HCT116 (cell line): ENCODE measurements at regions not wholly inside any gene's neighbourhood (a gene's known extent, or its start where the extent isn't known, plus 50 kb on each side); places are given as distances from the start of the nearest gene placed in this dataset.

Experiments used
- ATAC-seq: fragments of 200-7000 bp; cut with Tn5 transposase; 2 replicates; pipeline ENCODE4 v1.9.1; 2020; ENCODE audit warnings: mild to moderate bottlenecking, moderate library complexity
- BruUV-seq: library from RNA; stranded (reverse); fragments of 400-500 nt; replicated peaks from 2 replicates; lab custom pipeline; 2021; lab: Mats Ljungman, UMichigan
- CTCF ChIA-PET: fragments of 300-600 bp; sonication (Branson Sonifier 250); formaldehyde crosslinking; loops from one replicate; lab custom pipeline; 2021; ENCODE audit warnings: antibody characterized with exemption; lab: Charles Lee
- POLR2A ChIA-PET: fragments of 300-600, 350-600 bp; sonication (Branson Sonifier 250); formaldehyde crosslinking; loops from one replicate; lab custom pipeline; 2021; ENCODE audit warnings: antibody characterized with exemption; lab: Charles Lee
- RAD21 ChIA-PET, 2 experiments: fragments of 300-600 bp; sonication (Branson Sonifier 250); formaldehyde crosslinking; loops; one replicate each; lab custom pipeline; 2023; ENCODE audit warnings: low total read pairs in 2 of 2; ENCODE audit not compliant: uncharacterized antibody in 2 of 2, unreplicated experiment in 2 of 2, low non-redundant PET in 1 of 2; lab: Charles Lee
- DNase-seq: peaks from one replicate; pipeline ENCODE4 v3.0.0-alpha.2; 2010; ENCODE audit warnings: low read depth, low spot score
- H2AFZ ChIP-seq: fragments of 200-600 bp; shearing (Covaris generic), sonication (generic); 2 replicates; pipeline ENCODE4 v1.6.1; 2017; ENCODE audit warnings: low read depth, mixed run types, mixed read lengths, antibody characterized with exemption, low read length; ENCODE audit not compliant: poor library complexity, severe bottlenecking
- H3K27ac ChIP-seq: 2 replicates; pipeline ENCODE4 v1.5.1; 2012; ENCODE audit warnings: low read depth, low read length
- H3K27me3 ChIP-seq: fragments of 200-600 bp; sonication (generic); 2 replicates; pipeline ENCODE4 v1.6.1; 2016; ENCODE audit warnings: mixed run types, low read length, mixed read lengths; ENCODE audit not compliant: insufficient read depth
- H3K36me3 ChIP-seq, 2 experiments: fragments of 200-500 bp in 1 of 2; fragments of 200-600 bp in 1 of 2; sonication (Bioruptor generic) in 1 of 2; sonication (generic) in 1 of 2; 2 replicates each; pipeline versions ENCODE4 v1.5.1 to v1.6.1; 2014 to 2016; ENCODE audit warnings: low read length in 2 of 2, inconsistent platforms in 1 of 2, mixed read lengths in 1 of 2, mixed run types in 1 of 2; ENCODE audit not compliant: insufficient read depth in 2 of 2, control insufficient read depth in 1 of 2
- H3K4me1 ChIP-seq, 2 experiments: fragments of 200-600 bp in 1 of 2; sonication (generic) in 1 of 2; 2 replicates each; pipeline versions ENCODE4 v1.5.1 to v1.6.1; 2012 to 2017; ENCODE audit warnings: low read length in 2 of 2, inconsistent platforms in 1 of 2, mild to moderate bottlenecking in 1 of 2, mixed read lengths in 1 of 2, mixed run types in 1 of 2, moderate library complexity in 1 of 2; ENCODE audit not compliant: insufficient read depth in 2 of 2, control insufficient read depth in 1 of 2
- H3K4me2 ChIP-seq: fragments of 200-600 bp; sonication (generic); 2 replicates; pipeline ENCODE4 v1.6.1; 2017; ENCODE audit warnings: mixed run types, low read length, mixed read lengths
- H3K4me3 ChIP-seq, 2 experiments: fragments of 200-600 bp in 1 of 2; sonication (generic) in 1 of 2; replicated peaks in 1 of 2; 2 replicates each; pipeline ENCODE4 v1.5.1; 2011 to 2016; ENCODE audit warnings: low read length in 2 of 2, control low read depth in 1 of 2, low read depth in 1 of 2, mild to moderate bottlenecking in 1 of 2, mixed read lengths in 1 of 2, mixed run types in 1 of 2
- H3K79me2 ChIP-seq: fragments of 200-600 bp; sonication (generic); 2 replicates; pipeline ENCODE4 v1.6.1; 2017; ENCODE audit warnings: mild to moderate bottlenecking, mixed run types, low read length, moderate library complexity, mixed read lengths; ENCODE audit not compliant: insufficient read depth
- H3K9ac ChIP-seq: fragments of 200-600 bp; sonication (generic); 2 replicates; pipeline ENCODE4 v1.6.1; 2016; ENCODE audit warnings: low read length, mixed read lengths
- H3K9me2 ChIP-seq: fragments of 200-600 bp; sonication (generic), shearing (Covaris generic); 2 replicates; pipeline ENCODE4 v1.6.1; 2017; ENCODE audit warnings: mixed run types, mild to moderate bottlenecking, moderate library complexity; ENCODE audit not compliant: insufficient read depth
- H3K9me3 ChIP-seq, 2 experiments: fragments of 200-500 bp in 1 of 2; fragments of 200-600 bp in 1 of 2; sonication (Bioruptor generic) in 1 of 2; sonication (generic) in 1 of 2; 2 replicates each; pipeline ENCODE4 v1.6.1; 2014 to 2017; ENCODE audit warnings: low read length in 2 of 2, mixed read lengths in 2 of 2, inconsistent platforms in 1 of 2, low read depth in 1 of 2, mild to moderate bottlenecking in 1 of 2, mixed run types in 1 of 2, moderate library complexity in 1 of 2; ENCODE audit not compliant: control insufficient read depth in 1 of 2, insufficient read depth in 1 of 2
- H4K20me1 ChIP-seq: fragments of 200-600 bp; sonication (generic), shearing (Covaris generic); 2 replicates; pipeline ENCODE4 v1.6.1; 2017; ENCODE audit warnings: mixed run types, mild to moderate bottlenecking, moderate library complexity; ENCODE audit not compliant: insufficient read depth
- CBX3 ChIP-seq: IDR thresholded peaks from 2 replicates; pipeline ENCODE4 v1.6.1; 2012; ENCODE audit warnings: low read depth
- CEBPB ChIP-seq: IDR thresholded peaks from 2 replicates; pipeline ENCODE4 v1.6.1; 2012; ENCODE audit warnings: low read depth
- CTCF ChIP-seq, 3 experiments: fragments of 200-600 bp in 1 of 3; sonication (generic) in 1 of 3; IDR thresholded peaks in 2 of 3; conservative IDR thresholded peaks in 1 of 3; 2 replicates each; pipeline ENCODE4 v1.5.1; 2012 to 2017; ENCODE audit warnings: low read depth in 2 of 3, low read length in 2 of 3, antibody characterized with exemption in 1 of 3, borderline replicate concordance in 1 of 3, control low read depth in 1 of 3, mild to moderate bottlenecking in 1 of 3, mixed read lengths in 1 of 3, mixed run types in 1 of 3, moderate library complexity in 1 of 3; ENCODE audit not compliant: insufficient read depth in 1 of 3
- EGR1 ChIP-seq: IDR thresholded peaks from 2 replicates; pipeline ENCODE4 v1.6.1; 2012; ENCODE audit warnings: low read depth
- ELF1 ChIP-seq: IDR thresholded peaks from 2 replicates; pipeline ENCODE4 v1.6.1; 2012; ENCODE audit warnings: low read depth, borderline replicate concordance
- EZH2 ChIP-seq: fragments of 200-600 bp; sonication (generic); IDR thresholded peaks from 2 replicates; pipeline ENCODE4 v1.6.1; 2017; ENCODE audit warnings: antibody characterized with exemption, mixed run types
- EZH2phosphoT487 ChIP-seq: fragments of 200-600 bp; IDR thresholded peaks from 2 replicates; pipeline ENCODE4 v1.6.1; 2018; ENCODE audit warnings: antibody characterized with exemption, borderline replicate concordance
- FOSL1 ChIP-seq: IDR thresholded peaks from 2 replicates; pipeline ENCODE4 v1.6.1; 2012; ENCODE audit warnings: low read depth
- JUND ChIP-seq: IDR thresholded peaks from 2 replicates; pipeline ENCODE4 v1.6.1; 2012
- POLR2A ChIP-seq: IDR thresholded peaks from 2 replicates; pipeline ENCODE4 v1.7.0; 2011; ENCODE audit warnings: borderline replicate concordance; ENCODE audit not compliant: insufficient read depth, insufficient read length; ENCODE audit errors: extremely low read depth
- POLR2AphosphoS5 ChIP-seq: IDR thresholded peaks from 2 replicates; pipeline ENCODE4 v1.6.1; 2011; ENCODE audit warnings: mild to moderate bottlenecking, low read depth, low read length, moderate library complexity
- RAD21 ChIP-seq: IDR thresholded peaks from 2 replicates; pipeline ENCODE4 v1.6.1; 2012; ENCODE audit warnings: low read depth, mild to moderate bottlenecking
- SIN3A ChIP-seq: IDR thresholded peaks from 2 replicates; pipeline ENCODE4 v1.6.1; 2012; ENCODE audit warnings: low read depth
- SP1 ChIP-seq: IDR thresholded peaks from 2 replicates; pipeline ENCODE4 v1.6.1; 2012; ENCODE audit warnings: low read depth
- SRF ChIP-seq: IDR thresholded peaks from 2 replicates; pipeline ENCODE4 v1.6.1; 2012; ENCODE audit warnings: low read depth
- TCF7L2 ChIP-seq: IDR thresholded peaks from 2 replicates; pipeline ENCODE4 v1.7.0; 2011; ENCODE audit warnings: borderline replicate concordance, inconsistent platforms; ENCODE audit not compliant: insufficient read depth, insufficient read length; ENCODE audit errors: extremely low read depth
- YY1 ChIP-seq: IDR thresholded peaks from 2 replicates; pipeline ENCODE4 v1.6.1; 2011; ENCODE audit warnings: low read length, low read depth, moderate library complexity, mild to moderate bottlenecking; ENCODE audit not compliant: insufficient replicate concordance; ENCODE audit errors: extremely low read depth
- ZFX ChIP-seq: fragments of 450-650 bp; IDR thresholded peaks from 2 replicates; pipeline ENCODE4 v1.6.1; 2017
- intact Hi-C: fragments of 100-400 bp; cut with micrococcal nuclease; formaldehyde crosslinking; loops from 2 replicates; pipeline ENCODE4 v1.10.0; 2022
- TF ChIP-seq, protein P1 (sequence below): IDR thresholded peaks from 2 replicates; pipeline ENCODE4 v1.6.1; 2011; ENCODE audit warnings: mild to moderate bottlenecking, low read length, moderate library complexity; ENCODE audit not compliant: insufficient replicate concordance; ENCODE audit errors: extremely low read depth
- TF ChIP-seq, protein P2 (sequence below): IDR thresholded peaks from 2 replicates; pipeline ENCODE4 v1.6.1; 2012; ENCODE audit warnings: low read depth

- H3K27me3 ChIP-seq = no peaks in the 10 kb centered on the region
- H3K9me2 ChIP-seq = no peaks in the 10 kb centered on the region
- H3K4me1 ChIP-seq = no peaks in the 10 kb centered on the region
- H3K4me2 ChIP-seq = no peak overlapping the region
- no peak overlapping the region for H3K4me3 ChIP-seq
- ATAC-seq = no peak
- no peaks in the 10 kb centered on the region for H3K79me2 ChIP-seq
- no peaks in the 10 kb centered on the region for H3K36me3 ChIP-seq
- ChIA-PET CTCF (no interaction called here), RAD21 (no interaction called here), POLR2A (no interaction called here)
- TF ChIP-seq EZH2phosphoT487 = no peak
- TF ChIP-seq ZFX = no peak
- no peak for TF ChIP-seq SP1
- TF ChIP-seq ELF1 = no peak
- no peak for TF ChIP-seq TCF7L2
- no peak for TF ChIP-seq RAD21
- TF ChIP-seq SRF = no peak
- no peak for TF ChIP-seq CBX3
- TF ChIP-seq SIN3A = no peak
- no peak for TF ChIP-seq CTCF (IDR thresholded peaks at IDR 0.05 in 2 of 3, conservative IDR thresholded peaks at IDR 0.05 in 1 of 3; ENCODE audit: borderline replicate concordance in 1 of 3, insufficient read depth in 1 of 3, low read depth in 2 of 3, low read length in 2 of 3)
- no peak for TF ChIP-seq EGR1
- TF ChIP-seq POLR2A = no peak
- TF ChIP-seq, protein P1, sequence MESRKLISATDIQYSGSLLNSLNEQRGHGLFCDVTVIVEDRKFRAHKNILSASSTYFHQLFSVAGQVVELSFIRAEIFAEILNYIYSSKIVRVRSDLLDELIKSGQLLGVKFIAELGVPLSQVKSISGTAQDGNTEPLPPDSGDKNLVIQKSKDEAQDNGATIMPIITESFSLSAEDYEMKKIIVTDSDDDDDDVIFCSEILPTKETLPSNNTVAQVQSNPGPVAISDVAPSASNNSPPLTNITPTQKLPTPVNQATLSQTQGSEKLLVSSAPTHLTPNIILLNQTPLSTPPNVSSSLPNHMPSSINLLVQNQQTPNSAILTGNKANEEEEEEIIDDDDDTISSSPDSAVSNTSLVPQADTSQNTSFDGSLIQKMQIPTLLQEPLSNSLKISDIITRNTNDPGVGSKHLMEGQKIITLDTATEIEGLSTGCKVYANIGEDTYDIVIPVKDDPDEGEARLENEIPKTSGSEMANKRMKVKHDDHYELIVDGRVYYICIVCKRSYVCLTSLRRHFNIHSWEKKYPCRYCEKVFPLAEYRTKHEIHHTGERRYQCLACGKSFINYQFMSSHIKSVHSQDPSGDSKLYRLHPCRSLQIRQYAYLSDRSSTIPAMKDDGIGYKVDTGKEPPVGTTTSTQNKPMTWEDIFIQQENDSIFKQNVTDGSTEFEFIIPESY = no peak
- TF ChIP-seq EZH2 = no peak
- TF ChIP-seq POLR2AphosphoS5 = no peak
- TF ChIP-seq, protein P2, sequence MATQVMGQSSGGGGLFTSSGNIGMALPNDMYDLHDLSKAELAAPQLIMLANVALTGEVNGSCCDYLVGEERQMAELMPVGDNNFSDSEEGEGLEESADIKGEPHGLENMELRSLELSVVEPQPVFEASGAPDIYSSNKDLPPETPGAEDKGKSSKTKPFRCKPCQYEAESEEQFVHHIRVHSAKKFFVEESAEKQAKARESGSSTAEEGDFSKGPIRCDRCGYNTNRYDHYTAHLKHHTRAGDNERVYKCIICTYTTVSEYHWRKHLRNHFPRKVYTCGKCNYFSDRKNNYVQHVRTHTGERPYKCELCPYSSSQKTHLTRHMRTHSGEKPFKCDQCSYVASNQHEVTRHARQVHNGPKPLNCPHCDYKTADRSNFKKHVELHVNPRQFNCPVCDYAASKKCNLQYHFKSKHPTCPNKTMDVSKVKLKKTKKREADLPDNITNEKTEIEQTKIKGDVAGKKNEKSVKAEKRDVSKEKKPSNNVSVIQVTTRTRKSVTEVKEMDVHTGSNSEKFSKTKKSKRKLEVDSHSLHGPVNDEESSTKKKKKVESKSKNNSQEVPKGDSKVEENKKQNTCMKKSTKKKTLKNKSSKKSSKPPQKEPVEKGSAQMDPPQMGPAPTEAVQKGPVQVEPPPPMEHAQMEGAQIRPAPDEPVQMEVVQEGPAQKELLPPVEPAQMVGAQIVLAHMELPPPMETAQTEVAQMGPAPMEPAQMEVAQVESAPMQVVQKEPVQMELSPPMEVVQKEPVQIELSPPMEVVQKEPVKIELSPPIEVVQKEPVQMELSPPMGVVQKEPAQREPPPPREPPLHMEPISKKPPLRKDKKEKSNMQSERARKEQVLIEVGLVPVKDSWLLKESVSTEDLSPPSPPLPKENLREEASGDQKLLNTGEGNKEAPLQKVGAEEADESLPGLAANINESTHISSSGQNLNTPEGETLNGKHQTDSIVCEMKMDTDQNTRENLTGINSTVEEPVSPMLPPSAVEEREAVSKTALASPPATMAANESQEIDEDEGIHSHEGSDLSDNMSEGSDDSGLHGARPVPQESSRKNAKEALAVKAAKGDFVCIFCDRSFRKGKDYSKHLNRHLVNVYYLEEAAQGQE = no peak
- no peak for TF ChIP-seq CEBPB
- TF ChIP-seq FOSL1 = no peak
- no peak for TF ChIP-seq YY1
- TF ChIP-seq JUND = no peak
- no peak overlapping the region for H3K9ac ChIP-seq
- BruUV-seq = no TSS peak
- DNase-seq = no peak
- intact Hi-C loops = no loop called here
- no peak overlapping the region for H2AFZ ChIP-seq
- H3K27ac ChIP-seq = no peak overlapping the region
- no peaks in the 10 kb centered on the region for H3K9me3 ChIP-seq
- H4K20me1 ChIP-seq = no peaks in the 10 kb centered on the region
Observed at GRCh38 chr7:15922002-15922401, 235.5 kb upstream of the MEOX2 start.
